Transverse colon (tissue), 4 donors: ENCODE measurements at regions not wholly inside any gene's neighbourhood (a gene's known extent, or its start where the extent isn't known, plus 50 kb on each side); places are given as distances from the start of the nearest gene placed in this dataset.

Experiments
- DNase-seq: peaks from one replicate; pipeline ENCODE4 v3.0.0-alpha.2; 2019
- H3K27ac ChIP-seq, 4 donors: fragments of 200-600 bp; sonication (generic); 2 replicates each; pipeline ENCODE4 v1.5.1; 2016 to 2018; ENCODE audit warnings: inconsistent platforms in 4 of 4
- H3K27me3 ChIP-seq: fragments of 200-600 bp; sonication (generic); 2 replicates; pipeline ENCODE4 v1.5.1; 2017; ENCODE audit warnings: inconsistent platforms
- H3K36me3 ChIP-seq, 4 donors: fragments of 200-600 bp; sonication (generic); 2 replicates each; pipeline ENCODE4 v1.5.1; 2017 to 2019; ENCODE audit warnings: inconsistent platforms in 4 of 4
- H3K4me1 ChIP-seq, 4 donors: fragments of 200-600 bp; sonication (generic); 2 replicates each; pipeline ENCODE4 v1.5.1; 2017 to 2020; ENCODE audit warnings: inconsistent platforms in 4 of 4
- H3K4me3 ChIP-seq, 4 donors: fragments of 200-600 bp; sonication (generic); 1 replicate in 1 of 4; 2 replicates in 3 of 4; pipeline versions ENCODE4 v1.5.1 to v1.6.1; 2017 to 2019; ENCODE audit warnings: inconsistent platforms in 4 of 4
- H3K9me3 ChIP-seq, 2 donors: fragments of 200-600 bp; sonication (generic); 2 replicates each; pipeline ENCODE4 v1.5.1; 2017 to 2019; ENCODE audit warnings: inconsistent platforms in 2 of 2
- EP300 ChIP-seq: sonication (generic); formaldehyde crosslinking; IDR thresholded peaks from one replicate; pipeline ENCODE4 v1.6.1; 2017; ENCODE audit warnings: antibody characterized with exemption, low read depth
- POLR2A ChIP-seq: fragments of 450-650 bp; IDR thresholded peaks from one replicate; pipeline ENCODE4 v1.6.1; 2016; ENCODE audit warnings: antibody characterized with exemption, mild to moderate bottlenecking, moderate library complexity
- POLR2AphosphoS5 ChIP-seq, 3 donors: sonication (generic); formaldehyde crosslinking; IDR thresholded peaks; one replicate each; pipeline ENCODE4 v1.6.1; 2016; ENCODE audit warnings: antibody characterized with exemption in 3 of 3
- WGBS, 2 donors: methylation state at CpG; one replicate each; pipeline ENCODE4 v1.1.5; 2018; ENCODE audit warnings: low coverage in 1 of 2; 5-methylcytosine and 5-hydroxymethylcytosine counted together
- in situ Hi-C, 4 donors: fragments of 200-750 bp; cut with MboI; loops; one replicate each; pipeline versions ENCODE4 v1.15.0 to v1.15.1; 2017; ENCODE audit warnings: low sequenced_read_pairs in 3 of 4, low pct_ligation_motif_present in 1 of 4, low pct_unique_long_range_greater_than_20kb in 1 of 4
- intact Hi-C: fragments of 100-400 bp; cut with DNase I; formaldehyde crosslinking; loops from one replicate; pipeline ENCODE4 v1.15.1; 2023; ENCODE audit warnings: low total_unique reads
- TF ChIP-seq, protein P1 (sequence below), 5 experiments: fragments of 200-600 bp in 3 of 5; fragments of 450-650 bp in 2 of 5; sonication (generic) in 3 of 5; IDR thresholded peaks; 1 replicate in 2 of 5; 2 replicates in 3 of 5; pipeline ENCODE4 v1.5.1; 2016 to 2017; ENCODE audit warnings: antibody characterized with exemption in 5 of 5, inconsistent platforms in 3 of 5, mild to moderate bottlenecking in 2 of 5, moderate library complexity in 1 of 5

GRCh38 chr18:8506251-8507049 is 102.8 kb upstream of the RAB12 start:
- H3K27me3 ChIP-seq: no peaks in the 10 kb centered on the region
- WGBS, 2 donors: 90 to 91% methylated on average over 2 to 10 of the region's 10 CpGs
- in situ Hi-C loops (no loop called here), intact Hi-C loops (no loop called here)
- no peak overlapping the region for H3K27ac ChIP-seq
- H3K36me3 ChIP-seq: no peaks in the 10 kb centered on the region
- TF ChIP-seq POLR2AphosphoS5 (IDR thresholded peaks at IDR 0.05) (no peak), EP300 (no peak), POLR2A (no peak)
- TF ChIP-seq, protein P1, sequence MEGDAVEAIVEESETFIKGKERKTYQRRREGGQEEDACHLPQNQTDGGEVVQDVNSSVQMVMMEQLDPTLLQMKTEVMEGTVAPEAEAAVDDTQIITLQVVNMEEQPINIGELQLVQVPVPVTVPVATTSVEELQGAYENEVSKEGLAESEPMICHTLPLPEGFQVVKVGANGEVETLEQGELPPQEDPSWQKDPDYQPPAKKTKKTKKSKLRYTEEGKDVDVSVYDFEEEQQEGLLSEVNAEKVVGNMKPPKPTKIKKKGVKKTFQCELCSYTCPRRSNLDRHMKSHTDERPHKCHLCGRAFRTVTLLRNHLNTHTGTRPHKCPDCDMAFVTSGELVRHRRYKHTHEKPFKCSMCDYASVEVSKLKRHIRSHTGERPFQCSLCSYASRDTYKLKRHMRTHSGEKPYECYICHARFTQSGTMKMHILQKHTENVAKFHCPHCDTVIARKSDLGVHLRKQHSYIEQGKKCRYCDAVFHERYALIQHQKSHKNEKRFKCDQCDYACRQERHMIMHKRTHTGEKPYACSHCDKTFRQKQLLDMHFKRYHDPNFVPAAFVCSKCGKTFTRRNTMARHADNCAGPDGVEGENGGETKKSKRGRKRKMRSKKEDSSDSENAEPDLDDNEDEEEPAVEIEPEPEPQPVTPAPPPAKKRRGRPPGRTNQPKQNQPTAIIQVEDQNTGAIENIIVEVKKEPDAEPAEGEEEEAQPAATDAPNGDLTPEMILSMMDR (IDR thresholded peaks at IDR 0.05): no peak
- peaks cover 0 to 1% (median 0%) of the 10 kb centered on the region in 4 donors for H3K4me1 ChIP-seq
- no peak for DNase-seq
- H3K9me3 ChIP-seq: no peaks in the 10 kb centered on the region
- no peak overlapping the region for H3K4me3 ChIP-seq

DNA sequence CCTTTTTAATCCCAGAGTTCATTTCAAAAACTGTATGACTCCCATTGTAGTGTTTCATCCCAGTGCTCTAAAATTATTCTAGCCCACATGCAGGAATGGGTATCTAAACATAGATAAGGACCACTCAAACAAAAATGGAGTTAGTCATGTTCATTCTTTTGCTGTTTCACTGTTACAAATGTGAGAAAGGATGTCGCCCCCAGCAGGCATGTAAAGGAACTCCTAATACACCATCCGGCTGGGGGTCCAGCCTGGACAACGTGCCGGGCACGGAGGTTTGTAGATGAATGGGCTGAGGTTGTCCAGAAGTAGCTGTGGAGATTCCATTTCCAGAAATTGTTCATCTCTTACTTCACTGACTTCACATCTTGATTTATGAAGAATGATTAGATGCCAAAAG is 101.9 kb upstream of the RAB12 start:
- Histone ChIP-seq H3K4me3 (no peak overlapping the region), H3K27me3 (no peaks in the 10 kb centered on the region), H3K4me1 (no peaks in the 10 kb centered on the region), H3K27ac (no peak overlapping the region), H3K36me3 (no peaks in the 10 kb centered on the region), H3K9me3 (no peaks in the 10 kb centered on the region)
- in situ Hi-C loops: no loop called here
- 3 to 22% methylated on average over 5 of the region's 5 CpGs for WGBS, 2 donors
- DNase-seq: no peak
- intact Hi-C loops: no loop called here
- TF ChIP-seq, protein P1 (IDR thresholded peaks at IDR 0.05): no peak
- TF ChIP-seq EP300: no peak
- TF ChIP-seq POLR2A: no peak
- TF ChIP-seq POLR2AphosphoS5 (IDR thresholded peaks at IDR 0.05): no peak

GRCh38 chr18:8507915-8508705 is 101.1 kb upstream of the RAB12 start:
- Histone ChIP-seq H3K4me3 (no peak overlapping the region), H3K4me1 (no peaks in the 10 kb centered on the region), H3K36me3 (no peaks in the 10 kb centered on the region), H3K27me3 (no peaks in the 10 kb centered on the region), H3K9me3 (no peaks in the 10 kb centered on the region), H3K27ac (no peak overlapping the region)
- WGBS, 2 donors: 48 to 53% methylated on average over 5 to 10 of the region's 10 CpGs
- intact Hi-C loops (no loop called here), in situ Hi-C loops (no loop called here)
- TF ChIP-seq EP300 (no peak), POLR2A (no peak), POLR2AphosphoS5 (IDR thresholded peaks at IDR 0.05) (no peak)
- TF ChIP-seq, protein P1 (IDR thresholded peaks at IDR 0.05): no peak
- DNase-seq: no peak

GRCh38 chr18:8513249-8513648 is 96.0 kb upstream of the RAB12 start:
- in situ Hi-C loops: no loop called here
- no peaks in the 10 kb centered on the region for H3K27me3 ChIP-seq
- DNase-seq: no peak
- no peak overlapping the region for H3K4me3 ChIP-seq
- H3K36me3 ChIP-seq: no peaks in the 10 kb centered on the region
- H3K9me3 ChIP-seq: no peaks in the 10 kb centered on the region
- intact Hi-C loops: no loop called here
- no peaks in the 10 kb centered on the region for H3K4me1 ChIP-seq
- TF ChIP-seq, protein P1 (IDR thresholded peaks at IDR 0.05): no peak
- TF ChIP-seq EP300 (no peak), POLR2A (no peak), POLR2AphosphoS5 (IDR thresholded peaks at IDR 0.05) (no peak)
- H3K27ac ChIP-seq: no peak overlapping the region
- 88% methylated on average over 5 of the region's 5 CpGs; no CpG with 5 or more reads in 1 of the 2 donors for WGBS, 2 donors
